Activated CD8-positive, alpha-beta memory T cell treated with anti-CD3 and anti-CD28 coated beads for 36 hours (primary cell): ENCODE measurements at regions not wholly inside any gene's neighbourhood (a gene's known extent, or its start where the extent isn't known, plus 50 kb on each side); places are given as distances from the start of the nearest gene placed in this dataset.
"Not testable (repeated sequence)": the region's sequence is repeated elsewhere in the genome, so short reads cannot be mapped to it uniquely, and the experiment has no call there.

Experiments
- CTCF ChIA-PET: fragments of 350-600 bp; sonication (Branson Sonifier 250); formaldehyde crosslinking; loops from one replicate; lab custom pipeline; 2021; ENCODE audit warnings: antibody characterized with exemption; lab: Charles Lee
- POLR2A ChIA-PET: fragments of 350-600 bp; sonication (Branson Sonifier 250); formaldehyde crosslinking; loops from one replicate; lab custom pipeline; 2021; ENCODE audit warnings: antibody characterized with exemption; lab: Charles Lee

DNA sequence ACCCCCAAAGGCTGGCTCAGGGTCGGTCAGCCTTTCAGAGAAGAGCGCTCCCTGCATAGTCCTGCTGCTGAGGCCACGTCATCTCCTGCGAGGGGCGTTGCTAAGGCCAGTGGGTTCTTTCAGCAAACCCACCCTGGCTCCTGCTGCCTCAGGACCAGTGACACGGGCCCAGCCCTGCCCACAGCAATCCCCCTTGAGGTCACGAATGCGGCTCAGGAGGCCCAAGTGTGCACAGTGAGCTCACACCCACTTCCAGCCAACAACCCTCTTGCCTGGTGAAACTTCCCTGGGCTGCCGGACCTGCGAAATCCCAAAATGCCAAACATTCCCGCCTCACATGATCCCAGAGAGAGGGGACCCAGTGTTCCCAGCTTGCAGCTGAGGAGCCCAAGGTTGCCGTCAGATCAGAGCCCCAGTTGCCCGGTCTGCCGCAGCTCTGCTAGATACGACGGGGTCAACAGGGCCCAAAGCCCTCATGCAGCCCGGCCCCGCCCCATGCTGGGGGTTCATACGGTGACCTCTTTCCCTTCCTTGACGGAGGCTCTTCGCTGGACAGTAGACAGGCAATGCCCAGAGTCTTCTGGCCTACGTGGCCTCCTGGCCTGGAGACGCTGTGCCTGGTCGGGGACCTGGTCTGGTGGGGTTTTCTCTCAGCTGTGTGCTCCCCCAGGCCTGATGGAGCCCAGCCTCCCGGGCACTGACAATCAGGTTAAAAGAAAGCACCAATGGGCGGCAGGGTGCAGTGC is 116.4 kb upstream of the COL5A1 start:
- CTCF ChIA-PET: no interaction called here
- POLR2A ChIA-PET: no interaction called here

DNA sequence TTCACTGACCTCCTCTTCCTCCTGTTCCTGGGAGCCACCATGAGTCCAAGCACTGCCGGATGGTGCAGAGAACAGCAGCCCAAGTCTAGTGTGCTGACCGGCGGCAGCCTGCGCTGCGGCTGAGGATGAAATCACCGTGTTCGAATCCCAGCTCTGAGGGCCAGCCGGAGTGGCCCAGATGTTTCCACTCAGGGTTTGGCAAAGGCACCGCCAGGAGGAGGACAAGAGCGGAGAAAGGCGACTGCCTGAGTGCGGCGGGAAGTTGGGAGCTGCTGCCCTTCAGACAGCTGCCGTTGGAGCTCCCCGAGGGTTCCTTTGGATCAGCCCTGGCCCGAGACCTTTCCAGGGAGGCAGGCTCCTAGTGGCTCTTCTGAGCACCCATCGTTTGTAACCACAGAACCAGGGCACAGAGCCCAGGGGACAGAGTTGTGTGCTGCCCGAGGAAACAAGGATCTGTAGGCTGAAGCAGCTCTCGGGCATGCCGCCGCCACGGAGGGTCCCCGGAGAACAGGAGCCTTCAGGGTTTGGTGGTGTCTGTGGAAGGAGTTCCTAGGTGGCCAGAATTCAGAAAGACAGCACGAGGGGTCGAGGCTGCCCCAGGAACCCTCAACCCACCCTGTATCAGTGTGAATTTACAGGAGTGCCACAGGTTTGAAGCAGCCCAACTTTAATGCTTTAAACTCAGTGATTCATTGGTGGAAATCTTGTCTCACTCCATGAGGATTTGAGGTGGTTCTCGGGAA is 115.6 kb upstream of the COL5A1 start:
- POLR2A ChIA-PET: no interaction called here
- CTCF ChIA-PET: no interaction called here

GRCh38 chr9:134526584-134527477 is 114.8 kb upstream of the COL5A1 start:
- ChIA-PET CTCF (no interaction called here), POLR2A (no interaction called here)

DNA sequence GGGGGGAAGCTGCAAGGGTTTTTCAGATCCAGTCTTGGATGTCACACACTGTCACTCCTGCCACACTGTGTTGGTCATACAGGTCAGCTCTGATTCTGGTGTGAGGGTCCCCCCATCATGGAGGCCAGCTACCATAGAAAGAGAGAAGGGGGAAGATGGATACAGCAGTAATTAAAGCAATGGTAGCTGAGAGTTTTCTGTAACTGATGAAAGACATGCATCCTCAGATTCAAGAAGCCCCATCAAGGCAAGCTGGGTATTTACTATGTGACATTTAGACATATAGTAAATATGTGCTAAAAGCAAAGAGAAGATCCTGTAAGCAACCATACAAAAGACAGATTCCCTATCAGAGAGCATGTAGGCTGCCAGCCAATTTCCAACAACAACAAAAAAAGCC is 110.9 kb upstream of the COL5A1 start:
- POLR2A ChIA-PET: no interaction called here
- CTCF ChIA-PET: no interaction called here

- CTCF ChIA-PET: no interaction called here
Observed at GRCh38 chr9:134531220-134531970, 110.2 kb upstream of the COL5A1 start.

DNA sequence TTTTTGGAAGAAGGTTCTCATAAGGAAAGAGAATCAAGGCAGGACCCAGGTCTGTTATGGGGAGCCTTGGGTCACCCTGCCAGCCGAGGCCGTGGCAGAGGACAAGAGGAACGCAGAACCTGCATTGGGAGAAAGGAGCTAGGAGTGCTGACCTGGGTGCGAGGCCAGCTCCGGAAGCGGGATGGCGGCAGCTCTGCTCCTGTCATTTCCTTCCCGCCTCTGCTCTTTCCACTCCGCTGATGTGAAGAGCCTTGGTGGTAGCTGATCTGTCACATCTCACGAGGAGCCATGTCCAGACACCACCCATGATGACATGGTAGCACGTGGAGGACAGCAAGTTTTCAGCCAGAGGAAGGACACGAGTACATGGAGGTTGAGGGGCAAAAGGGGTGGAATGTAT is 109.5 kb upstream of the COL5A1 start:
- ChIA-PET POLR2A (no interaction called here), CTCF (no interaction called here)

More at GRCh38 chr9:134531220-134531970, 110.2 kb upstream of the COL5A1 start:
- POLR2A ChIA-PET: no interaction called here

DNA sequence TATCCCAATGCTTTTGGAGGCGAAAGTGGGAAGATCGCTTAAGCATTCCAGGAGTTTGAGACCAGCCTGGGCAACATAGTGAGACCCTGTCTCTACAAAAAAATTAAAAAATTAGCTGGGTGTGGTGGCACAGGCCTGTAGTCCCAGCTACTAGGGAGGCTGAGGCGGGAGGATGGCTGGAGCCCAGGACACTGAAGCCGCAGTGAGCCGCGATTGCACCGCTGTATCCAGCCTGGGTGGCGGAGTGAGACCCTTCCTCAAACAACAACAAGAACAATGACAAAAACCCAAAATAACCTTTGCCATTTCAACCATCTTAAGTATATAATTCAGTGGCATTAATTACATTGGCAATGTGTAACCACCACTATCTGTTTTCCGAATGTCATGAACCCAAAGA is 108.9 kb upstream of the COL5A1 start:
- POLR2A ChIA-PET, CTCF ChIA-PET: not testable (repeated sequence)

GRCh38 chr9:134533850-134534588 is 107.6 kb upstream of the COL5A1 start:
- ChIA-PET CTCF (no interaction called here), POLR2A (no interaction called here)

DNA sequence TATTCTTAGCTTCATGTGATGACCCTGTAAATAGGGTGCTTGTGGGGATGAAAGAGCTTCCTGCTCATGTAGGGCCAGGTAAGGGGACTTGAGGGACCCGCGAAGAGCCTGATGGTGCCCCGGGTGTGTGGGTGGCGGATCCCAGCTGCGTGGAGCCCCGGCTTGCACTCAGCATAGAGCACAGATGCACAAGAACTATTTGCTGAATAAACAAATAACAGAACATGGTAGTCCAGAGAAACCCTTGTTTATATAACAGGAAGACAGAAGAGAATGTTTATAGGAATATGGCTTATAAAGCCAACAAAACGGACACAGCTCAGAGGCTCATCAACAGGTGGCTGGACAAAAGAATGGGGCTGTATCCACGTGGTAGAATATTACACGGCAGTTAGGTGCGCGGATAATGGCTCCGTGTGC is 106.9 kb upstream of the COL5A1 start:
- CTCF ChIA-PET: no interaction called here
- POLR2A ChIA-PET: no interaction called here

GRCh38 chr9:134535171-134535570 is 106.4 kb upstream of the COL5A1 start:
- CTCF ChIA-PET: no interaction called here
- POLR2A ChIA-PET: no interaction called here

DNA sequence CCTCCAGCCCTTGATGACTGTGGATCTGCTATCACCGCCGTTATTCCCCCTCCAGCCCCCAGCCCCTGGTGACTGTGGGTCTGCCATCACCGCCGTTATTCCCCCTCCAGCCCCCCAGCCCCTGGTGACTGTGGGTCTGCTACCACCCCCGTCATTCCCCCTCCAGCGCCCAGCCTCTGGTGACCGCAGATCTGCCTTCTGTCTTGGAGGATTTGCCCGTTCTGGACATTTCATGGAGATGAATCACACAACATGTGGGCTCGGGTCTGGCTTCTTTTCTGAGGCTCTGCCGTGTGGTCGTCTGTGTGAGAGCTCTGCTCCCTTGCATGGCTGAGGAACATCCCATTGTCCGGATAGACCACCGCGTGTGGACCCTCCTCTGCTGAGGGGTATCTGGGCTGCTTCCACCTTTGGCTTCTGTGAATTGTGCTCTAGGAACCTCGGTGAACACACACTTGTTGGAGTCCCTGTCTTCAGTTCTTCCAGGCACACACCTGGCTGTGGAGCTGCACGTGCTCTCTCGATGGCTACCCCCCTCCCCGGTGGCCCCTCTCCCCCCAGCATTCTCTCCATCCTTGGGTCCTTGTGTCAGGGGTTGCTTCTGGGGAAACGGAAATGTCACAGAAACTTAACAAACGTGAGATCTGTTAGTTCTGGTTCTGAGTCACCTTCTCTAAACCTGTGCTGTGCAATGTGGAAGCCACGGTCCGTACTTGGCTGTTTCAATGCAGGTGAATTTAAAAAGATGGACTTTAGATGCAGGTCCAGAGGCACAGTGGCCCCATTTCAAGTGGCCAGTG is 105.3 kb upstream of the COL5A1 start:
- ChIA-PET CTCF (no interaction called here), POLR2A (no interaction called here)

GRCh38 chr9:134536931-134537330 is 104.7 kb upstream of the COL5A1 start:
- ChIA-PET POLR2A (no interaction called here), CTCF (no interaction called here)

DNA sequence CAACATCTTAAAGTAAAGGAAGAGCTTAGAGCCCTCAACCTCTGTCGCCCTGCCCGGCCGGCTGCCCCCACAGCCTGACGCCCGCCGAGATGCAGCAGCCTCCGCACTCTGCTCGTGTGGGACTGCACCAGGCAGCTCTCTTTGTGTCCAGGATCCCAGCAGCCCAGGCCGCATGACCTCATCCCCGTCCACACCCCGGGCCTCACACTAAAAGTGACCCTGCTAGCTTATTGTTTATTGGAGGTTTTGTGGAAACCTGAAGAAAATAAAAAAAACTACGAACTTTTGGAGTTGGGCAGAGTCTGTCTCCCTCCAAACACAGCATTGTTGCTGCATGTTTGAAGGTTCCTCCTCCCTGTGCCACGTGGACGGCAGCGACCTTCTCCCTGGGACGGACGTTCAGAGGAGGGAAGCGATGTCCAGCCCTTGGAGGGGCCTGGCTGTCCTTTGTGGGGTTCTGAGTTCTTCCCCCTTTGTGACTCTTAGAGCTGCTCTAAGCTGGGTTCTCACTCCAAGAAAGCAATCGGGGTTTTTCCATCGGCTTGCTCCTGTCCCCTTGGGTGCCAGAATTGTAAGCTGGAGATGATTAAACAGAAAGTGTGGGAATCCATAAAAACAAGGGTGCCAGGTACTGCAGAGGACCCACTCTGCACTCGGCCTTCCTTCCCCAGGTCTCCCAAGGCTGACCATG is 103.5 kb upstream of the COL5A1 start:
- ChIA-PET CTCF (no interaction called here), POLR2A (no interaction called here)

DNA sequence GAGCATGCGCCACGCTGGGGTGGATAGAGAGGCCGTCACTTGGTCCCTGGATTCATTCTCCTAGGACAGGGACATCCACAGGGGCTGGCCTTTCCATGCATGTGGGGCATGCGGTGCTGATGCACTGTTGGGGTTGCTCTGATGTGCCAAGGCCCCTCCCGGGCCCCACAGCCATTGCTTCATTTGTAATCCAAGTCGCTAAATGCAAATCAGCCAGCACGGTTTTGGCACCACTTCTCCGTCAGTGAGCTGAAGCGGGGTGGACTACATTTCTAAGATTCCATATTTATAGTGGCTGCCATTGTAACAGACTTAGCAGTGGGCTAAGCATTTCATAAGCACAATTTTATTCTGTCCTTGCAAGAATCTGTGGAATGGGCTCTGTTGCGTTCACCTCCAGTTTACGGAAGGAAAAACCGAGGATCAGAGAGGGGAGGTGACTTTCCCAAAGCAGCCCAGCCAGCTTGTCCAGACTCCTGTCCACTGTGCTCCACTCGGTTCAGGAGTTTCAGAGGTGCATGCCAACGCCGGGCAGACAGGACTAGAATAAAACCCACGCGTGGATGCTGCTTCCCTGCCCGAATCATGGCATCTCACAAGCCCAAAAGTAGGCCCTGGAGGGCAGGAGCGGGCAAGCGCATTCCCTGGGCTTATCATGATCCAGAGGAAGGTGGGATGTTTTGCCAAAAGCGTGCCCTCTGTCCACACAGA is 102.6 kb upstream of the COL5A1 start:
- ChIA-PET CTCF (no interaction called here), POLR2A (no interaction called here)

GRCh38 chr9:134539586-134540194 is 101.9 kb upstream of the COL5A1 start:
- ChIA-PET POLR2A (no interaction called here), CTCF (no interaction called here)

GRCh38 chr9:134540276-134541096 is 101.1 kb upstream of the COL5A1 start:
- POLR2A ChIA-PET: no interaction called here
- CTCF ChIA-PET: no interaction called here
